Fibroblast of lung (primary cell): ENCODE measurements at regions not wholly inside any gene's neighbourhood (a gene's known extent, or its start where the extent isn't known, plus 50 kb on each side); places are given as distances from the start of the nearest gene placed in this dataset.
"Not testable (repeated sequence)": the region's sequence is repeated elsewhere in the genome, so short reads cannot be mapped to it uniquely, and the experiment has no call there.

Experiments
- DNase-seq, 2 donors: peaks; one replicate each; pipeline versions ENCODE4 v3.0.0 to v3.0.0-alpha.2; 2010; ENCODE audit warnings: low read depth in 2 of 2
- H2AFZ ChIP-seq: 2 replicates; pipeline ENCODE4 v1.5.1; 2012; ENCODE audit warnings: low read length, control low read depth, inconsistent platforms
- H3K27ac ChIP-seq: 2 replicates; pipeline ENCODE4 v1.5.1; 2011; ENCODE audit warnings: low read length, control low read depth; ENCODE audit not compliant: insufficient read depth
- H3K27me3 ChIP-seq: 2 replicates; pipeline ENCODE4 v1.5.1; 2011; ENCODE audit warnings: mild to moderate bottlenecking, low read length; ENCODE audit not compliant: control insufficient read depth, insufficient read depth
- H3K36me3 ChIP-seq: 2 replicates; pipeline ENCODE4 v1.5.1; 2011; ENCODE audit warnings: low read length; ENCODE audit not compliant: control insufficient read depth, insufficient read depth
- H3K4me1 ChIP-seq: 2 replicates; pipeline ENCODE4 v1.5.1; 2011; ENCODE audit warnings: low read length; ENCODE audit not compliant: control insufficient read depth, insufficient read depth; ENCODE audit errors: extremely low read depth
- H3K4me2 ChIP-seq: 2 replicates; pipeline ENCODE4 v1.5.1; 2011; ENCODE audit warnings: low read length, control low read depth; ENCODE audit not compliant: insufficient read depth; ENCODE audit errors: extremely low read depth
- H3K4me3 ChIP-seq, 4 experiments: fragments of 200-600 bp in 1 of 4; sonication (generic) in 1 of 4; replicated peaks in 1 of 4; 2 replicates each; pipeline ENCODE4 v1.5.1; 2011 to 2016; ENCODE audit warnings: low read length in 4 of 4, low read depth in 3 of 4, mild to moderate bottlenecking in 3 of 4, control low read depth in 2 of 4, inconsistent platforms in 1 of 4, mixed read lengths in 1 of 4; ENCODE audit not compliant: insufficient read depth in 1 of 4; ENCODE audit errors: control extremely low read depth in 1 of 4
- H3K79me2 ChIP-seq: 2 replicates; pipeline ENCODE4 v1.5.1; 2012; ENCODE audit warnings: mild to moderate bottlenecking, low read length, inconsistent platforms; ENCODE audit not compliant: control insufficient read depth, insufficient read depth
- H3K9ac ChIP-seq: 2 replicates; pipeline ENCODE4 v1.5.1; 2011; ENCODE audit warnings: mild to moderate bottlenecking, low read length, control low read depth; ENCODE audit not compliant: insufficient read depth
- H3K9me3 ChIP-seq: 2 replicates; pipeline ENCODE4 v1.5.1; 2012; ENCODE audit warnings: low read depth, low read length; ENCODE audit not compliant: control insufficient read depth, insufficient read depth
- H4K20me1 ChIP-seq: 2 replicates; pipeline ENCODE4 v1.5.1; 2011; ENCODE audit warnings: low read length; ENCODE audit not compliant: control insufficient read depth, insufficient read depth; ENCODE audit errors: extremely low read depth
- CTCF ChIP-seq, 2 donors: IDR thresholded peaks in 1 of 2; conservative IDR thresholded peaks in 1 of 2; 1 replicate in 1 of 2; 2 replicates in 1 of 2; pipeline ENCODE4 v1.5.1; 2011 to 2012; ENCODE audit warnings: low read length in 2 of 2, control low read depth in 1 of 2, inconsistent platforms in 1 of 2, low read depth in 1 of 2, mild to moderate bottlenecking in 1 of 2
- EZH2 ChIP-seq: IDR thresholded peaks from 2 replicates; pipeline ENCODE4 v1.5.1; 2012; ENCODE audit warnings: low read length, control low read depth, mild to moderate bottlenecking; ENCODE audit errors: missing control alignments

GRCh38 chr5:154676508-154676907 is 78.7 kb upstream of the LARP1 start:
- Histone ChIP-seq H4K20me1 (no peaks in the 10 kb centered on the region), H3K9ac (no peak overlapping the region), H3K9me3 (no peaks in the 10 kb centered on the region), H3K27ac (no peak overlapping the region), H3K79me2 (no peaks in the 10 kb centered on the region), H3K27me3 (no peaks in the 10 kb centered on the region), H3K4me3 (no peak overlapping the region), H3K36me3 (no peaks in the 10 kb centered on the region), H3K4me2 (no peak overlapping the region), H2AFZ (no peak overlapping the region), H3K4me1 (no peaks in the 10 kb centered on the region)
- TF ChIP-seq EZH2 (no peak), CTCF (conservative IDR thresholded peaks at IDR 0.05 in 1 of 2, IDR thresholded peaks at IDR 0.05 in 1 of 2; ENCODE audit: low read depth in 1 of 2, low read length in 2 of 2) (no peak)
- DNase-seq: no peak

GRCh38 chr5:154674029-154674428 is 81.1 kb upstream of the LARP1 start:
- no peaks in the 10 kb centered on the region for H4K20me1 ChIP-seq
- no peaks in the 10 kb centered on the region for H3K9me3 ChIP-seq
- H3K36me3 ChIP-seq: no peaks in the 10 kb centered on the region
- no peaks in the 10 kb centered on the region for H3K79me2 ChIP-seq
- DNase-seq: no peak
- H3K27ac ChIP-seq: no peak overlapping the region
- no peak overlapping the region for H3K4me3 ChIP-seq
- TF ChIP-seq CTCF (conservative IDR thresholded peaks at IDR 0.05 in 1 of 2, IDR thresholded peaks at IDR 0.05 in 1 of 2; ENCODE audit: low read depth in 1 of 2, low read length in 2 of 2): no peak
- TF ChIP-seq EZH2: no peak
- H3K4me2 ChIP-seq: no peak overlapping the region
- no peaks in the 10 kb centered on the region for H3K27me3 ChIP-seq
- no peak overlapping the region for H2AFZ ChIP-seq
- H3K9ac ChIP-seq: no peak overlapping the region
- H3K4me1 ChIP-seq: no peaks in the 10 kb centered on the region

GRCh38 chr5:154673506-154673905 is 81.7 kb upstream of the LARP1 start:
- Histone ChIP-seq H4K20me1 (no peaks in the 10 kb centered on the region), H3K27ac (no peak overlapping the region)

GRCh38 chr5:154669913-154670312 is 85.3 kb upstream of the LARP1 start:
- not testable (repeated sequence) for H3K36me3 ChIP-seq, H3K4me2 ChIP-seq, H3K27me3 ChIP-seq, H3K79me2 ChIP-seq, H3K9ac ChIP-seq, DNase-seq, H3K4me3 ChIP-seq, H3K9me3 ChIP-seq, H4K20me1 ChIP-seq, H3K27ac ChIP-seq, H2AFZ ChIP-seq, H3K4me1 ChIP-seq

More at GRCh38 chr5:154673506-154673905, 81.7 kb upstream of the LARP1 start:
- H2AFZ ChIP-seq: no peak overlapping the region
- no peak for DNase-seq
- no peaks in the 10 kb centered on the region for H3K4me1 ChIP-seq
- H3K9ac ChIP-seq: no peak overlapping the region
- H3K27me3 ChIP-seq: no peaks in the 10 kb centered on the region
- H3K4me2 ChIP-seq: no peak overlapping the region
- H3K36me3 ChIP-seq: no peaks in the 10 kb centered on the region
- no peaks in the 10 kb centered on the region for H3K79me2 ChIP-seq
- no peaks in the 10 kb centered on the region for H3K9me3 ChIP-seq
- TF ChIP-seq EZH2 (no peak), CTCF (conservative IDR thresholded peaks at IDR 0.05 in 1 of 2, IDR thresholded peaks at IDR 0.05 in 1 of 2; ENCODE audit: low read depth in 1 of 2, low read length in 2 of 2) (no peak)
- no peak overlapping the region for H3K4me3 ChIP-seq
